OCI-LY7 (cell line): ENCODE measurements at regions not wholly inside any gene's neighbourhood (a gene's known extent, or its start where the extent isn't known, plus 50 kb on each side); places are given as distances from the start of the nearest gene placed in this dataset.

Experiments used
- EZH2phosphoT487 ChIP-seq: fragments of 200-600 bp; sonication (generic); IDR thresholded peaks from 2 replicates; pipeline ENCODE4 v1.6.1; 2018; ENCODE audit warnings: low read depth, borderline replicate concordance, mild to moderate bottlenecking, mixed run types, antibody characterized with exemption, low read length, moderate library complexity, mixed read lengths
- TF ChIP-seq, protein P1 (sequence below): fragments of 200-600 bp; sonication (generic); conservative IDR thresholded peaks from 2 replicates; pipeline ENCODE4 v1.5.1; 2014; ENCODE audit warnings: mild to moderate bottlenecking, antibody characterized with exemption, low read length, moderate library complexity, mixed read lengths

DNA sequence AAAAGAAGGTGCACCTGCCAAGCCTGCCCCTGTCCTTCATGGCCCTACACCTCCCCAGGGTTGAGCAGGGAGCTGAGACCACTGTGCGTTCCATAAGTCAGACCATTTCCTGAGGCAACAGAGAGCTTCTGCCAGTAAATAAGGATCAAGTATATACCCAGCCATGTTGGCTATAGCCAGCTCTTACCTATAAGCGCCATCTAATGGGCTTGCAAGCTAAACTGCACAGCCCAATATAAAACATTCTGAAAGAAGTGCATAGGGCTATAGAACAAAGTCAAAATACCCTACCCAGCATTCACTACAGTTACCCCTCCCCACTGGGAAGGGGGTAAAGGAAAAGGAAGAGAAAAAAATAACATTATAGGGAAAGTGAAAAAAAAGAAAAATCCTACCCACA, 59.3 kb upstream of the SCAF11 start:
- TF ChIP-seq, protein P1, sequence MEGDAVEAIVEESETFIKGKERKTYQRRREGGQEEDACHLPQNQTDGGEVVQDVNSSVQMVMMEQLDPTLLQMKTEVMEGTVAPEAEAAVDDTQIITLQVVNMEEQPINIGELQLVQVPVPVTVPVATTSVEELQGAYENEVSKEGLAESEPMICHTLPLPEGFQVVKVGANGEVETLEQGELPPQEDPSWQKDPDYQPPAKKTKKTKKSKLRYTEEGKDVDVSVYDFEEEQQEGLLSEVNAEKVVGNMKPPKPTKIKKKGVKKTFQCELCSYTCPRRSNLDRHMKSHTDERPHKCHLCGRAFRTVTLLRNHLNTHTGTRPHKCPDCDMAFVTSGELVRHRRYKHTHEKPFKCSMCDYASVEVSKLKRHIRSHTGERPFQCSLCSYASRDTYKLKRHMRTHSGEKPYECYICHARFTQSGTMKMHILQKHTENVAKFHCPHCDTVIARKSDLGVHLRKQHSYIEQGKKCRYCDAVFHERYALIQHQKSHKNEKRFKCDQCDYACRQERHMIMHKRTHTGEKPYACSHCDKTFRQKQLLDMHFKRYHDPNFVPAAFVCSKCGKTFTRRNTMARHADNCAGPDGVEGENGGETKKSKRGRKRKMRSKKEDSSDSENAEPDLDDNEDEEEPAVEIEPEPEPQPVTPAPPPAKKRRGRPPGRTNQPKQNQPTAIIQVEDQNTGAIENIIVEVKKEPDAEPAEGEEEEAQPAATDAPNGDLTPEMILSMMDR: peak; percentile 43; the same call in 1 of the 2 replicates
- no peak for TF ChIP-seq EZH2phosphoT487
